ENCODE measurements at regions not wholly inside any gene's neighbourhood (a gene's known extent, or its start where the extent isn't known, plus 50 kb on each side); places are given as distances from the start of the nearest gene placed in this dataset.
"Not testable (repeated sequence)": the region's sequence is repeated elsewhere in the genome, so short reads cannot be mapped to it uniquely, and the experiment has no call there.

DNA sequence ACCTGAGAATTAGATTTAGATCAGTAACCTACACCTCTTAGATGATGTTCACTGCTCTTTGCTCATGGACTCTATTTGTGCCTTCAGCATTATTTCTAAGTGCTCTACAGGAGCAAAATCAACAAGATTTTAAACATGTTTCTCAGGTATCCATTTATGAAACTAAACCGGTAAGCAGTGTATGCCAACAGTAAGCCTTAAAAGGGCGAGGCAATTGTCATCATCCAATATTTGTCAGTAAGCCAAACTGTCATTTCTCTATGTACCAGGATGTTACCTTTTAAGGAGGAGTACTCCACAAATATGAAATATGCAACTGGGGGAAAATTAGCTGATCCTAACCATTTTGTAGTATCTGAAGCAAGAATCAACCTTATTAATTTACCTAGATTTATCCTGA, 69.6 kb upstream of the ZNF184 start:
- no peak for DNase-seq (ENCODE audit: low spot score)

DNA sequence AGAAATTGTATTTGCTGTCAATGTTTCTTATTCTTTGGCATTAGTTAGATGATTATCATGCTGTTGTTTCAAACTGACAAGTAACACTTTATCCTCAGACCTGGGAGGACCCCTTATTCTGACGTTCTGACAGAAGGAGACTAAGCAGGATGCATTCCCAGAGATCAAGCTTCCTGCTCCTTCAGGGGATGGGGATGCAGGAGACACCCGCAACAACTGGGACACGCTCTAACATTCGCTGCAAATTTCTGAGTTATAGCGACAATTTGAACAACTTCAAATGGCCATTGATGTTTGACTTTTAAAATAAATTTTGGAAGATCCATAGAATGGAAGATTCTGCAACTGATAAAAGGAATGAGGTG, 69.0 kb upstream of the ZNF184 start:
- no peak for DNase-seq (ENCODE audit: low spot score)

DNA sequence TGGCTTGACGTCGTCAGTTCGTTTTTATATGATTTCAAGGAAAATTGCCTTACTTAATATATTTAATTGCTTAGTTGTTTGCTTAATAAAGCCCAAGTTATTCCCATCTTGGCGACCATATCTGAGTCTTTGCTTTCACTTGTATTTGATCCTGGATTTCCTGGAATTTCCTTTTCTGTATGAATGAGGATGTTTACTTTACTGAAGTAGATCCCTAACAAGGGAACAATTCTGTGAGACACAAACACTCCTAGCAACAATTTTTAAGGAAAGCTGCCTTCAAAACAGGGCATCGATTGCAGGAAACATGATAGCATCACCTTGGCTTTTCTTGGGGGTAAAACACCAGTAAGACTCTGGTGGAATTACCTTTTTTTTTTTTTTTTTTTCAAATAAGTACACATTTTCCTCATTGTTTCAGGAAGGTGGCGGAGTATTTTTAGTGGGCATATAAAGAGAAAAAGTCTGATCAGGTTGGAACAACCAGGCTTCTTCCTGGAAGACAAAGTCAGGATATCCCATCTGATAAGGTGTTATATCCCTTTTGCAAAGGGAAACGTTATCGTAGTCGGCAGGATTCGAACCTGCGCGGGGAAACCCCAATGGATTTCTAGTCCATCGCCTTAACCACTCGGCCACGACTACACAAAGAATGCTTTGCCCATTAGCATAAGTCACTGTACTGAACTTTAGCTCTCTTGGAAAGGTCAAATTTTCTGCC, 68.5 kb upstream of the ZNF184 start:
- no peak for DNase-seq (ENCODE audit: low spot score)

DNA sequence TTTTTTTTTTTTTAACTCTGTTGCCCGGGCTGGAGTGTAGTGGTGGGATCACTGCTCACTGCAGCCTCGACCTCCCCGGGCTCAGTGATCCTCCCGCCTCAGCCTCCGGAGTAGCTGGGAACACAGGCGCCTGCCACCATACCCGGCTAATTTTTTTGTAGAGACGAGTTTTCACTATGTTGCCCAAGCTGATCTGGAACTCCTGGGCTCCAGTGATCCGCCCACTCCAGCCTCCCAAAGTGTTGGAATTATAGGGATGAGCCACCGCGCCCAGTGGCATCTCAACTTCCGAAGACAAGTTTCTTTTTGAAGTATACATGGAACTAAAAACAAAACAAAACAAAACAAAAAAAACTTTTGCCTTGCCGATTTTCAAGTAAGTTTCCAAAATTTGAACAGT, 66.6 kb upstream of the ZNF184 start:
- DNase-seq (ENCODE audit: low spot score) = no peak

DNA sequence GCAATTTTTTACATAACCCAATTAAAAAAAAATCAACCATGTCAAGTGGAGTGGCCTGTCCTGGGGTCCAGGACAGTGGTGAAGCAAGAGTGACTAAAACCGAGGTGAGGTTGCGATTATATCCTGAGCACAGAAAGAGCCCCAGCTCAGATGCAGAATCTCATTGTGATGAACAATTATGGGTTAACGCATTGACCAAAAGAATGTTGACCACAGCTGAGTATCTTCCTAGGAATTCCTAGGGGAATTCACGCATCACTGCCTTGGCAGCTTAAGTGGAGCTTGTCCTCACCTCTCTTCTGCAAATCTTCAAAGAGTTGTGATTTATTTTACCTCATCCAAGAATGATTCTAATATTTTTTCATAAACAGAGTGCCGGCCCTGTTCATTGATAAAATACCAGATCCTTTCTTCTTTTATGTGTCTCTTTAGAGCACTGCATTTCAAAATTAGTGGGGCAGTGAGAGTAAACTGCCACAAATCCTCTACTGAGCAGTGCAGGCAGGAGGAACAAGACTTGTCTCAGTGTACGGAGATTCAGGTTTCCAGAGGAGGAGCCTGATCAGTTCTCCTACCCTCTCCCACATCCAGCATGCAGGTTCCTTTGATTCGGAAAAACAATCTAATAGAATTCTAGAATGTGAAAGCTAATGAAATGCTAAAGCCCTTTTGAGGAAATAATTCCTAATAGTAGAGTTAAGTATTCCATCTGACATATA, 60.1 kb upstream of the ZNF184 start:
- DNase-seq (ENCODE audit: low spot score) = peak; percentile 60

DNA sequence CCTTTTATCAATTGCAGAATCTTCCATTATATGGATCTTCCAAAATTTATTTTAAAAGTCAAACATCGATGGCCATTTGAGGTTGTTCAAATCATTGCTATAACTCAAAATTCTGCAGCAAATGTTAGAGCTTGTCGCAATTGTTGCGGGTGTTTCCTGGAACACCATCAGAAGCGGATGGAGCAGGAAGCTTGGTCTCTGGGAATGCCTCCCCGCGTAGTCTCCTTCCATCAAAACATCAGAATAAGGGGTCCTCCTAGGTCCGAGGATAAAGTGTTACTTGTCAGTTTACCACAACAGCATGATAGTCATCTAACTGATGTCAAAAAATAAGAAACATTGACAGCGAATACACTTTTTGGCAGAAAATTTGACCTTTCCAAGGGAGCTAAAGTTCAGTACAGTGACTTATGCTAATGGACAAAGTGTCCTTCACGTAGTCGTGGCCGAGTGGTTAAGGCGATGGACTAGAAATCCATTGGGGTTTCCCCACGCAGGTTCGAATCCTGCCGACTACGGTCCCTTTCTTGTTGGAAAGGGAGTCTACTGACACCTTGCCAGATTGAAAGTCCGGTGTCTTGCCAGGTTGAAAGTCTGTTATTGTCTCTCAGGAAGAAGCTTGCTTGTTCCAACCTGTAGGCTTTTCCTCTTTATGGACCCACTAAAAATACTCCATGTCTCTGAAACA, 59.0 kb upstream of the ZNF184 start:
- DNase-seq (ENCODE audit: low spot score) = no peak

DNA sequence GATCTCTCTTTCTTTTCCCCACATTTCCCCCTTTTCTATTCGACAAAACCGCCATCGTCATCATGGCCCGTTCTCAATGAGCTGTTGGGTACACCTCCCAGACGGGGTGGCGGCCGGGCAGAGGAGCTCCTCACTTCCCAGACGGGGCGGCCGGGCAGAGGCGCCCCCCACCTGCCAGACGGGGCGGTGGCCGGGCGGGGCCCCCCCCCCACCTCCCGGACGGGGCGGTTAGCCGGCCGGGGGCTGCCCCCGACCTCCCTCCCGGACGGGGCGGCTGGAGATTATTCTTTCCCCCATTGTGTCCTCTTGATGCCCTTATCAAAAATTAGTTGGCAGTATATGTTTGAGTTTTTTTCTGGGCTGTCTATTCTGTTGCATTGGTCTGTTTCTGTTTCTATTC, 56.9 kb upstream of the ZNF184 start:
- not testable (repeated sequence) for DNase-seq (ENCODE audit: low spot score)

DNA sequence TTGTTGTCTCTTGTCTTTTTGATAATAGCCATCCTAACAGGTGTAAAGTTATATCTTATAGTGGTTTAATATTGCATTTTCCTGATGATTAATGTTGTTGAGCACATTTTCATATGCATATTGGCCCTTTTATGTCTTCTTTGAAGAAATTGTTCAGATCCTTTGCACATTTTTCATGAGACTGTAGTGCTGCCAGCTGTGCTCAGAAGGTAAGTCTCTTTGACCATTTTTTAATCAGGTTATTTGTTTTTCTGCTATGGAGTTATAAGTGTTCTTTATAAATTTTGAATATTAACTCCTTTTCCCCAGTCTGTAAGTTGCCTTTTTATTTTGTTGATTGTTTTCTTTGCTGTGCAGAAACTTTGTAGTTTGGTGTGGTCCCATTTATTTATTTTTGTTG, 55.8 kb upstream of the ZNF184 start:
- DNase-seq (ENCODE audit: low spot score) = no peak
